Thyroid gland (tissue), 4 donors: ENCODE measurements at regions not wholly inside any gene's neighbourhood (a gene's known extent, or its start where the extent isn't known, plus 50 kb on each side); places are given as distances from the start of the nearest gene placed in this dataset.

ENCODE experiments used
- DNase-seq, 2 donors: peaks; one replicate each; pipeline ENCODE4 v3.0.0-alpha.2; 2019
- H3K27ac ChIP-seq, 3 donors: fragments of 200-600 bp; sonication (generic); 1 replicate in 2 of 3; 2 replicates in 1 of 3; pipeline ENCODE4 v1.5.1; 2016 to 2019; ENCODE audit warnings: mild to moderate bottlenecking in 1 of 3, moderate library complexity in 1 of 3
- H3K27me3 ChIP-seq: fragments of 200-600 bp; sonication (generic); one replicate; pipeline ENCODE4 v1.5.1; 2019
- H3K36me3 ChIP-seq, 2 donors: fragments of 200-600 bp; sonication (generic); one replicate each; pipeline ENCODE4 v1.5.1; 2016 to 2019
- H3K4me1 ChIP-seq, 2 donors: fragments of 200-600 bp; sonication (generic); one replicate each; pipeline ENCODE4 v1.5.1; 2017 to 2019
- H3K4me3 ChIP-seq, 3 donors: fragments of 200-600 bp; sonication (generic); replicated peaks in 1 of 3; 1 replicate in 2 of 3; 2 replicates in 1 of 3; pipeline ENCODE4 v1.5.1; 2016; ENCODE audit warnings: mild to moderate bottlenecking in 1 of 3
- H3K9me3 ChIP-seq: fragments of 200-600 bp; sonication (generic); one replicate; pipeline ENCODE4 v1.5.1; 2017
- CTCF ChIP-seq, 6 experiments: fragments of 200-600 bp in 3 of 6; fragments of 450-650 bp in 3 of 6; sonication (generic) in 3 of 6; IDR thresholded peaks; one replicate each; pipeline ENCODE4 v1.5.1; 2016 to 2019; ENCODE audit warnings: antibody characterized with exemption in 6 of 6, mild to moderate bottlenecking in 2 of 6, inconsistent platforms in 1 of 6, moderate library complexity in 1 of 6
- POLR2A ChIP-seq, 2 donors: fragments of 450-650 bp; IDR thresholded peaks; one replicate each; pipeline ENCODE4 v1.6.1; 2017; ENCODE audit warnings: antibody characterized with exemption in 2 of 2, mild to moderate bottlenecking in 2 of 2, moderate library complexity in 1 of 2
- WGBS, 2 donors: methylation state at CpG; one replicate each; pipeline ENCODE4 v1.1.5; 2017; 5-methylcytosine and 5-hydroxymethylcytosine counted together
- intact Hi-C: fragments of 100-400 bp; cut with DNase I; formaldehyde crosslinking; loops from one replicate; pipeline ENCODE4 v1.15.1; 2023

GRCh38 chr2:60385648-60386047 is 167.8 kb downstream of the BCL11A start:
- Histone ChIP-seq H3K27me3 (no peaks in the 10 kb centered on the region), H3K4me1 (no peaks in the 10 kb centered on the region), H3K36me3 (no peaks in the 10 kb centered on the region), H3K9me3 (no peaks in the 10 kb centered on the region), H3K27ac (no peak overlapping the region), H3K4me3 (no peak overlapping the region)
- 70 to 84% methylated on average over 5 of the region's 5 CpGs for WGBS, 2 donors
- TF ChIP-seq CTCF (IDR thresholded peaks at IDR 0.05) (no peak), POLR2A (IDR thresholded peaks at IDR 0.05) (no peak)
- no peak for DNase-seq
- intact Hi-C loops = no loop called here

- Histone ChIP-seq H3K27me3 (no peaks in the 10 kb centered on the region), H3K27ac (no peak overlapping the region), H3K4me3 (no peak overlapping the region), H3K36me3 (no peaks in the 10 kb centered on the region), H3K4me1 (no peaks in the 10 kb centered on the region), H3K9me3 (no peaks in the 10 kb centered on the region)
- TF ChIP-seq POLR2A (IDR thresholded peaks at IDR 0.05) = no peak
- TF ChIP-seq CTCF (IDR thresholded peaks at IDR 0.05) = no peak
- intact Hi-C loops = no loop called here
- DNase-seq = no peak
- 80 to 83% methylated on average over 6 of the region's 6 CpGs for WGBS, 2 donors
Observed at GRCh38 chr2:60383401-60384143, 169.9 kb downstream of the BCL11A start.

- 88 to 89% methylated on average over 2 of the region's 2 CpGs for WGBS, 2 donors
- TF ChIP-seq POLR2A (IDR thresholded peaks at IDR 0.05) (no peak), CTCF (IDR thresholded peaks at IDR 0.05) (no peak)
- intact Hi-C loops = no loop called here
Observed at GRCh38 chr2:60380411-60380810, 173.0 kb downstream of the BCL11A start.

GRCh38 chr2:60379684-60380083 is 173.8 kb downstream of the BCL11A start:
- no peak overlapping the region for H3K4me3 ChIP-seq
- no peaks in the 10 kb centered on the region for H3K4me1 ChIP-seq
- H3K27ac ChIP-seq = no peak overlapping the region
- TF ChIP-seq POLR2A (IDR thresholded peaks at IDR 0.05) (no peak), CTCF (IDR thresholded peaks at IDR 0.05) (no peak)
- H3K27me3 ChIP-seq = no peaks in the 10 kb centered on the region
- 87 to 90% methylated on average over 2 of the region's 2 CpGs for WGBS, 2 donors
- DNase-seq = no peak
- H3K9me3 ChIP-seq = no peaks in the 10 kb centered on the region
- intact Hi-C loops = no loop called here
- H3K36me3 ChIP-seq = no peaks in the 10 kb centered on the region

More at GRCh38 chr2:60380411-60380810, 173.0 kb downstream of the BCL11A start:
- Histone ChIP-seq H3K4me3 (no peak overlapping the region), H3K9me3 (no peaks in the 10 kb centered on the region), H3K36me3 (no peaks in the 10 kb centered on the region), H3K27me3 (no peaks in the 10 kb centered on the region), H3K4me1 (no peaks in the 10 kb centered on the region), H3K27ac (no peak overlapping the region)
- DNase-seq = no peak

GRCh38 chr2:60379216-60379615 is 174.2 kb downstream of the BCL11A start:
- Histone ChIP-seq H3K4me3 (no peak overlapping the region), H3K36me3 (no peaks in the 10 kb centered on the region), H3K27ac (no peak overlapping the region), H3K4me1 (no peaks in the 10 kb centered on the region), H3K9me3 (no peaks in the 10 kb centered on the region), H3K27me3 (no peaks in the 10 kb centered on the region)
- WGBS, 2 donors = 60 to 88% methylated on average over 7 of the region's 7 CpGs
- TF ChIP-seq CTCF (IDR thresholded peaks at IDR 0.05) (no peak), POLR2A (IDR thresholded peaks at IDR 0.05) (no peak)
- no peak for DNase-seq
- intact Hi-C loops = no loop called here
